ENCODE measurements at regions not wholly inside any gene's neighbourhood (a gene's known extent, or its start where the extent isn't known, plus 50 kb on each side); places are given as distances from the start of the nearest gene placed in this dataset.
"Not testable (repeated sequence)": the region's sequence is repeated elsewhere in the genome, so short reads cannot be mapped to it uniquely, and the experiment has no call there.

GRCh38 chr6:170080169-170080827 is 210.6 kb downstream of the DLL1 start:
- no peak for DNase-seq

- DNase-seq: no peak
These were observed 214.3 kb downstream of the DLL1 start for GRCh38 chr6:170076466-170077165.

- DNase-seq: no peak
These were observed 215.1 kb downstream of the DLL1 start for GRCh38 chr6:170075659-170076223.

GRCh38 chr6:170074907-170075306 is 216.0 kb downstream of the DLL1 start:
- no peak for DNase-seq

- no peak for DNase-seq
These were observed 216.4 kb downstream of the DLL1 start for GRCh38 chr6:170074435-170074834.

- no peak for DNase-seq
These were observed 217.0 kb downstream of the DLL1 start for GRCh38 chr6:170073846-170074245.

- no peak for DNase-seq
These were observed 218.6 kb downstream of the DLL1 start for GRCh38 chr6:170072246-170072645.

GRCh38 chr6:170069611-170070010 is 221.3 kb downstream of the DLL1 start:
- DNase-seq: no peak

- DNase-seq: no peak
These were observed 222.4 kb downstream of the DLL1 start for GRCh38 chr6:170068496-170068895.

GRCh38 chr6:170067923-170068360 is 222.9 kb downstream of the DLL1 start:
- DNase-seq: no peak

- no peak for DNase-seq
These were observed 223.7 kb downstream of the DLL1 start for GRCh38 chr6:170067181-170067641.

GRCh38 chr6:170066679-170067078 is 224.2 kb downstream of the DLL1 start:
- no peak for DNase-seq

- no peak for DNase-seq
These were observed 226.9 kb downstream of the DLL1 start for GRCh38 chr6:170063851-170064602.

GRCh38 chr6:170063431-170063830 is 227.4 kb downstream of the DLL1 start:
- DNase-seq: no peak

GRCh38 chr6:170062915-170063241 is 228.0 kb downstream of the DLL1 start:
- DNase-seq: no peak

- no peak for DNase-seq
These were observed 228.5 kb downstream of the DLL1 start for GRCh38 chr6:170062209-170062914.

GRCh38 chr6:170058878-170059485 is 231.9 kb downstream of the DLL1 start:
- no peak for DNase-seq

GRCh38 chr6:170057961-170058877 is 232.7 kb downstream of the DLL1 start:
- no peak for DNase-seq

- DNase-seq: no peak
These were observed 233.7 kb downstream of the DLL1 start for GRCh38 chr6:170057034-170057734.

- no peak for DNase-seq
These were observed 234.6 kb downstream of the DLL1 start for GRCh38 chr6:170056278-170056711.

GRCh38 chr6:170055797-170056196 is 235.1 kb downstream of the DLL1 start:
- not testable (repeated sequence) for DNase-seq

Data from NK-92 treated with Interleukin-12 subunit alpha and Interleukin-12 subunit beta, amount 100 ng/mL, for 24 hours (cell line).